Stimulated activated CD8-positive, alpha-beta memory T cell treated with anti-CD3 and anti-CD28 coated beads, Interleukin-4, amount 100 ng/mL, for 48 hours (primary cell): ENCODE measurements at regions not wholly inside any gene's neighbourhood (a gene's known extent, or its start where the extent isn't known, plus 50 kb on each side); places are given as distances from the start of the nearest gene placed in this dataset.

Experiments used
- DNase-seq: peaks from one replicate; pipeline ENCODE4 v3.0.0-alpha.2; 2020

DNA sequence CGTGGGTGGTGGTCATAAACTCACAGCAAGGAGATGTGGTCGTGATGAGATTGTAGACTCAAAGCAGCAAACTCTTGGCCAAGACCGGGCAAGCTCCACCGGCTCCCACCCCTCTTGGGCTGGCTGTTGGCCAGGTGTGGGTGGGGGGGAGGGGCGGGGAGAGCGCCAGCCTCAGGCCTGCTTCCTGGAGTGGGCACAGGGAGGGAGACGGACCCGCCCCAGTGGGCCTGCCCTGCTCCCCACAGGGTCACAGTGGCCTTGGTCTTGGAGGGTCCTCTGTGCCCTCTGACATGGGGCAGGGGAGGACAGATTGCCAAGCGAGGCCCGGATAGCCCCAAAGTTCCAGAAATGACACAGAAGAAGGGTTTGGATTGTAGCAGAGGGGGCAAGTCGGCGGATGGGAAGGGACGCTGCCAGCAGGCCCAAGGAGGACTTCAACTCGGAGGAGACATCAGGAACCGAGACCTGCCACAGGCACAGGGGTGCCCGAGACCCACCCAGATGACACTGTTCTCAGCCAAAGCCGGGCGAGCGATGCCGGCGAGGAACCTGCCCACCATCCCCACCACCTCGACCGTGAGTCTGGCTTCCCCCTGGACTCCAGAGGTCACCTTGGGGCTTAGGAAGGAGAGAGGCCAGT, 85.4 kb upstream of the ACTRT2 start:
- no peak for DNase-seq

- no peak for DNase-seq
Measured at GRCh38 chr1:2936559-2937515, 84.4 kb upstream of the ACTRT2 start.

DNA sequence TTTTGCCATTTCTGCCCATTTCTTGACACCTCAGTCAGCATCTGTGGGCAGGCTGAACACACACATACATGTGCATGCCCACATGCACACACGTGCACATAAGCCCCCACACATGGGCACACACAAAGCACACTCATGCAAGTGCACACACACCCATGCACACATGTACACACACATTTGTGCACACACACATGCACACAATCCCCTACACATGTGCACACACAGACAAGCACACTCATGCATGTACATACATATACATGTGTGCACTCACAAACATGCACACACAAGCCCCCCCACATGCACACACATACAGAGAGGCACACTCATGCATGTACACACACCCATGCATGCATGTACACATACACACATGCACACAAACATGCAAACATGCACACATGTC, 83.5 kb upstream of the ACTRT2 start:
- DNase-seq, result no peak

GRCh38 chr1:2939041-2939552, 82.2 kb upstream of the ACTRT2 start:
- no peak for DNase-seq

GRCh38 chr1:2940178-2940577, 81.1 kb upstream of the ACTRT2 start:
- DNase-seq, result no peak

DNA sequence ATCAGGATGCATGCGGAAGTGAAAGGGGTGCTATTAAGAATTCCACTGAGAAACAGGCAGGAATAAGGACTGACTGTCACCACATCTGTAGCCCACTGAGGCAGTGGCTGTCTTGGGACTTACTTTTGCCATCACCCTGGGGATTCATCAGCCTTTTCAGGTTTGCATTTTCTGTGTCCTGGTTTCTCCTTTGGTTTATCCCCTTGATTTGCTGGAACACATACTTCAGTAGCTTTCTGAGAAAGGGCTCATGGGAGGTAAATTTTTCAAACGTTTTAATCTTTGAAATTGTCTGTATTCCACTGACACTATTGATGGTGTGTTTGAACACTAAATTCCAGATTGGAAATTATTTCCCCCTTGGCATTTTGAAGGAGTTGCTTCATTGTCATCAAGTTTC, 80.2 kb upstream of the ACTRT2 start:
- no peak for DNase-seq

GRCh38 chr1:2941907-2942306, 79.4 kb upstream of the ACTRT2 start:
- no peak for DNase-seq

DNA sequence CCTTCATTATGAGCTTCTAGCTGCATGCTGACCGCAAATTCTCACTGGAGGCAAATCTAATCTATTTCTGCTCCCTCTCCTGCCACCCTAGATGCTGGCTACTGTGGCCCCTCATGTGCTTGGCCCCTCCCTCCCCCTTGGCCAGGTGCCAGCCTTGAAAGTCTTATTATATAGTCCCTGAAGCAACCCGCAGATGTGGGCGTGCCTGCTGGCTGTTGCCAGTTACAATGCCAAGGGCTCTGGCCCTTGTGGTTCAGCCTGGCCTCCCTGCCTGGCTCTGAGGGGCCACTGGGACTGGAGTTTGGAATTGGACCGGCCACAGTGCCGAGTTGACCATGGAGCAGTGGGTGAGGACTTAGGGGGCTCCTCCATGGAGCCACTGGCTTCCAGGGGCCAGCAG, 78.9 kb upstream of the ACTRT2 start:
- no peak for DNase-seq

- no peak for DNase-seq
Measured at GRCh38 chr1:2943686-2944260, 77.5 kb upstream of the ACTRT2 start.

DNA sequence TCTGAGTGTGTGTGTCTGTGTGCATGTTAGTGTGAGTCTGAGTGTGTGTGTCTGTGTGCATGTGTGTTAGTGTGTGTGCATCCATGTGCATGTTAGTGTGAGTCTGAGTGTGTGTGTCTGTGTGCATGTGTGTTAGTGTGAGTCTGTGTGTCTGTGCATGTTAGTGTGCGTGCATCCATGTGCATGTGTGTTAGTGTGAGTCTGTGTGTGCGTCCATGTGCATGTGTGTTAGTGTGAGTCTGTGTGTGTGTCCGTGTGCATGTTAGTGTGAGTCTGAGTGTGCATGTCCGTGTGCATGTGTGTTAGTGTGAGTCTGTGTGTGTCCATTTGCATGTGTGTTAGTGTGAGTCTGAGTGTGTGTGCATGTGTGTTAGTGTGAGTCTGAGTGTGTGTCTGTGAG, 76.6 kb upstream of the ACTRT2 start:
- DNase-seq, result no peak

DNA sequence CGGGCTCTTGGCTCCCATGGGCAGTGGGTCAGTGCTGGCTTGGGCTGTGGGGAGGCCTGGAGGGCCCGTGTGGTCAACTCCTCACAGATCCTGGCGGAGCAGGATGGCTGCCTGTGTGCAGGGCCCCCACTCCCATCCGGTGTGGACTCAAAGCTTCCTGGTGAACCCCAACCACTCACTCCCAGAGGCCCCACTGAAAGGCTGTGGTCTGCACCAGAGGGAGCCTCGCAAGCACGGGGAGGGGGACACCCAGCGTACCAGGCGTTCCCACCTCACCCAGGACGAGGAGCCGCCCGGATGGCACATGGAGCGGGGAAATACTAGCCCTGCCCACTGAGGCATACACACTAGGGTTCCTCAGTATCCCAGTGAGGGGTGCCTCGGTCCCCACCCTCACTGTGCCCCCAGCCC, 75.4 kb upstream of the ACTRT2 start:
- DNase-seq, result no peak

- DNase-seq, result no peak
Measured at GRCh38 chr1:2946291-2946690, 75.0 kb upstream of the ACTRT2 start.

GRCh38 chr1:2946999-2947690, 74.1 kb upstream of the ACTRT2 start:
- no peak for DNase-seq

GRCh38 chr1:2948001-2948750, 73.1 kb upstream of the ACTRT2 start:
- no peak for DNase-seq

GRCh38 chr1:2948751-2949680, 72.3 kb upstream of the ACTRT2 start:
- DNase-seq, result no peak

- DNase-seq, result no peak
Measured at GRCh38 chr1:2949966-2950925, 71.0 kb upstream of the ACTRT2 start.

DNA sequence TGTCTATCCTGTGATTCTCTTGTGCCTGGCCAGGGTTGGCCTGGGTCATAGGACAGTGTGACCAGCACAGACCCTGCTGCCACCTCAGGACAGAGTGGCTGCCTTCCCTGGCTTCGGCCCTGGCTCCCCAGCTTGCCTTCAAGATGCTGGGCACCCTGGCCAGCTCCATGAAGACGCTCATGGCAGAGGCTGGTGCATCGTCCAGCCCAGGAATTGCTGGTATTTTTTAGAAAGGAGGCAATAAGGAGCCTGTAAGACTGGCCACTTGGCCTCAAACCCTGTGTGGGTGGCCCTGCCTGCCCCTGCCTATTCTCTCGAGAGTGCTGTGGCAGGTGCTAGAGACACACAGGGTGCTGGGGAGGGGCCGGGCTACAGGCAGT, 70.4 kb upstream of the ACTRT2 start:
- no peak for DNase-seq

GRCh38 chr1:2951856-2952255, 69.4 kb upstream of the ACTRT2 start:
- DNase-seq, result no peak

DNA sequence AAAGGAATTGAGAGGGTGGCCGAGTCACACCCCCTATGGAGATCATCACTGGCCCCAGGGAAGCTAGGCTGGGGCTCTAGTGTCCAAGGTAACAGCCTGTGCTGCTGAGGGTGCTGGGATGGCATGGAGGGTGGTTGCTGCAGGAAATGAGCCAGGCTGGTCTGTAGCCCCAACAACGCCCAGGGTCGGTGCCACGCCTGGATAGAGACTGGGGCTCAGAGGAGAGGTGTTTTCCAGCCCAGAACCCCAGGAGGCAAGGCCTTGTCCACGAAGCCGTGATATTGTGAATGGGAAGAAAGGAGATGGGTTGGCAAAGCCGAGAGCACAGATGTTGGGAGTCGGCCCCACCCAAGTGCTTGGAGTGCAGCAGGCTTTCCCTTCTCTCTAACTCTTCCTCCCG, 68.9 kb upstream of the ACTRT2 start:
- no peak for DNase-seq

- DNase-seq, result no peak
Measured at GRCh38 chr1:2952992-2953391, 68.3 kb upstream of the ACTRT2 start.
